HG03103 (cell line): ENCODE measurements at regions not wholly inside any gene's neighbourhood (a gene's known extent, or its start where the extent isn't known, plus 50 kb on each side); places are given as distances from the start of the nearest gene placed in this dataset.

Experiments
- ATAC-seq: cut with Tn5 transposase; IDR thresholded peaks from one replicate; pipeline ENCODE4 v1.9.1; 2021; ENCODE audit warnings: low read depth; ENCODE audit not compliant: unreplicated experiment

- no peak for ATAC-seq
Measured at GRCh38 chr15:60093273-60094067, 89.4 kb downstream of the FOXB1 start.

DNA sequence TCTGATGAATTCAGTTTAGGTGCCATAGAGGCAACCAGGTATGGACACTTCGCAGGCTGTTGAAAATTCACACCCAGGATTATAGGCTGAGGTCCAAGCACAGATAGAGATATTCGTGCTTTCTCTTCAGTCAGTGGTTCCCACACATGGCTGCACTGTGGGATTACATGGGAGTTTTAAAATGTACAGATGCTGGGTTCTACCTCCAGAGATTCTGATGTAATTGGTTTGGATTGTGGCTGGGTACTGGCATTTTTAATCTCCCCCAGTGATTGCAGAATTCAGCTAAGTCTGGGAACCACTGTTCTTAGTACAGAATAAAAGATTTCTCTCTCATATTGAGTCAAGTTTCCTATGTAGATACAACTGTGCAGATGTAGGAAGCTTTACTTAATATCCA, 91.6 kb downstream of the FOXB1 start:
- ATAC-seq: no peak

- no peak for ATAC-seq
Measured at GRCh38 chr15:60096157-60096556, 92.0 kb downstream of the FOXB1 start.

GRCh38 chr15:60101416-60101815, 97.3 kb downstream of the FOXB1 start:
- no peak for ATAC-seq

DNA sequence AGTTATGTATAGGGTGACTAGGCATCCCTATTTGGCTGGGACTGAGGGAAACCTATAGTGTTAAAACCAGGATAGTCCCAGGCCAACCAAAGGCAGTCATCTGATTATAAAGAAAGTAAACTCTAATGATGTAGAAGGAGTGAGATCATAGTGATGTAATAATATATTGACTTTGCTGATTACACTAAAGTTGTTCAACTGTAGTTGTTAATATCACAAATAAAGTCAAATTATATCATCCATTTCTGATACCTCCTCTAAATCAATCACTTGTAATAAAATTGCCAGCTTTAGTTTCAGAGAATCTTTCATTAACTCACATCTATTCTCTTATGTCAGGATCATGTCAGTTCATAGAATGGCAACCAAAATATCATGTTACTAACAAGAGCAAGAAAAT, 98.6 kb downstream of the FOXB1 start:
- no peak for ATAC-seq

DNA sequence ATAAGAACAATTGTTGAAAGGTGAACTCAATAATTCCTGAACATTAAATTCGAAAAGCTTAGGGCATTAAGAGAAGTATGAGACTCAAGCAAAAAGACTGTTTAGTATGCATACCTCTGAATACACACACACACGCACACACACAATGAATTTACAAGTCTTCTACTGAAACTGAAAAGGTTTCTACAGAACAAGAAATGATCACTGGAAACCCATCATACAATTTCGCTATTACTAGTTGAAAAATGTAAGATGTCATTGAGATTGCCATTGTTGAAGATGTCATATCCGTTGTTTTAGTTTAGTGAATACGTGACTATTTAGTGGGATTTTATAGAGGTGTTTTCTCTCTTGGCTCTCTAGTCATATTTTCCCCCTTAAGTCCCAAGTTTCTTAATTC, 106.8 kb downstream of the FOXB1 start:
- ATAC-seq: no peak

DNA sequence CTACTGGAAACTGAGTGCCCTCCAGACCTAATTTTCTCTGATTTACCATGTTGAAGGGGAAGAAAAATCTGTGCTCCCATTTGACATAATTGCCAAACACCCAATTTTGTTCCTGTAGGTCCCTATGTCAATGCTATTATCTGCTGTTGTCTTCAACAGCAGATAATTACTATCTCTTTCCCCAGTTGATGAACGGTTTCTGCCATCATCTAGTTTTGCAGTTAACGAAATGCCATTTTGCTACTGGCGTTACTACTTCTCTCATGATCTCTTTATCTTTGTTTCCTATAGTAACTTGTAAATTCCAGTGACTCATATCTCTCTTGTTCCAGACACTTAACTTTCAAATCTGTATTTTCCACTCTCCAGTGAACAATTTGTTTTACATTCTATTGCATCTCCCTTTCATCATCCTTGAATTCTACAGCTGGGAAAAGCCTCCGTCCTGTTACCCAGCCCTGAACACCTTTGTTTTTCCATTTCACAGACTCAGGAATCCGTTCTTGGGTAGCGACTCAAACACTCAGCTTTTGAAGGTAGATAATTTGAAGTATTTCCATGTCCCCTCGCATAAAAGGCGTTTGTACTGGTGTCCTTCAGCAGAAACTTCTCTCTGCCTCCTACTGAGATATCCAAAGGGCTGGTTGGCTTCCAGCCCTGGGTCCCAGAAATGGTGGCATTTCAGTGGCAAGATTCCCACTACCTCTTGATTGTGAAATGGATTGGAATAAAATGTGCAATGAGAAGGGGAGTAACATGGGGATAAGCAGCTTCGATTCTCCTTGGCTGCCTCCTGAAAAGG, 111.7 kb downstream of the FOXB1 start:
- ATAC-seq: no peak

- no peak for ATAC-seq
Measured at GRCh38 chr15:60116456-60117089, 112.5 kb downstream of the FOXB1 start.

DNA sequence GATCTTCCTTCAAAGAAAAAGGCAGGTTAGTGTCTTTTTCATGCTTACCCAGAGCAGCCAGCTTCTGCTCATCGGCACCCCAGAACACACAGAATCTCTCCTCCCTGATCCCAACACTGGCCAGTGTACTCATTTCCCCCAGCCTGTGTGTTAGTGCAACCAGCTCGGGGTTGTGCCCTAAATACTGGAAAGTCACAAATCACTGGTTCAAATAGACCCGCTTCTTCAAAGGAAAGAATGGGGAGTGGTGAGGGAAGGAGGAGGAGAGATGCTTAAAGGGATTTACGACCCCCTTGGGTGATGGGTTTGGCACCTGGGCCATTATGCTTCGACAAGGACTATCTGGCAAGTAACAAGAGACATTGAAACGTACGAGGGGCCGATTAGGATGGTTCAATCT, 114.0 kb downstream of the FOXB1 start:
- ATAC-seq: no peak

DNA sequence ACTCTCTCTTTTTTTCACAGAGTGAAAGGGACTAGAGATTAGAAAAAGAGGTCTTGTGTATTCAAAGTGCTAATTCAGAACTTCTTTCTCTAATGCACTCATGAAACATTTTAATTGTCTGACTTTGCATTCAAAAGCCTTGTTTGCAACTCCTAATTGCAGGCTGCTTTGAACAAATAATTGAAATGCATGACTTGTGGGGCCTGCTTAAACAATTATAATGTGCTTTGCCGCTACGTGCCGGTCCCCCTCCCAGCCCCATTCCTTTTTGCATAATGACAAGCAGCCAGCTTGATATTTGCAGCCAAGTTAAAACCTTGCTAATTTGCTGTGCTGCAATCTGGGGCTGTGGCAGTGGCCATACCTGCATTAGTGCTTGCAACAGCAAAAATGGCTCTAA, 114.5 kb downstream of the FOXB1 start:
- no peak for ATAC-seq

DNA sequence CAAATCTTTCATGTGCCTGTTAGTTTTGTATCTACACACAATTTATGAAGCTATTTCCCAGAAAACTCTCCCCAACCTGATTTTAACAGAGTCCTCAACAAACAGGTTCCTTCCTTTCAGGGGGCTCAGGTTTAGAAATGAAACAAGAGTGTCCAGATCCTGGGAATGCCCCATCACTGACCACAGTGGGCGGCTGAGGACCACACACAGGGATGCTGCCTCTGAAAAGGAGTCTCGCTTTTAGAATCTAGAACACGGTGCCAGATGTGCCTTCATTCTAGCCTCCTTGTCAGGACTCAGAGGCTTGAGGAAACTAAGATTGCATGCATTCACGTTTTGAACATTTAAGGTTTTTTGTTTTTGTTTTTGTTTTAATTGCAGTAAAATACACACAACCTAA, 115.0 kb downstream of the FOXB1 start:
- ATAC-seq: no peak

DNA sequence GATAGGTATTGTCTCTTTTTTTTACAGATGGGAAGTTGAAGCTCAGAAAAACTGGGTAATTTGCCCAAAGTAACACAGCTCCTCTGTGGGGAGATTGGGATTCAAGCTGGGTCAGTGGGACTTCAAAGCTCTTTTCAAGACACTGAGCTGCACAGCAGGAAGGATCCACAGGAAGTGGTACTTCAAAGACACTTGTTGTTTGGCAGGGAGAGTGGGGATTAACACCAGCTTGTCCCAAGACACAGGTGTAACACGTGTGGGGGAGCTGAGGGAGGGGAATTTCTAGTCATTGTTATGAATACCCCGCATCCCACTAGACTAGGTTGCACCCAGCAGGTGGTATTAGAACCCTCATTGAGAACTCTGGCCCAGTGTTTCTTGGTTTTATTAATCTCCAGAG, 116.0 kb downstream of the FOXB1 start:
- ATAC-seq: no peak

DNA sequence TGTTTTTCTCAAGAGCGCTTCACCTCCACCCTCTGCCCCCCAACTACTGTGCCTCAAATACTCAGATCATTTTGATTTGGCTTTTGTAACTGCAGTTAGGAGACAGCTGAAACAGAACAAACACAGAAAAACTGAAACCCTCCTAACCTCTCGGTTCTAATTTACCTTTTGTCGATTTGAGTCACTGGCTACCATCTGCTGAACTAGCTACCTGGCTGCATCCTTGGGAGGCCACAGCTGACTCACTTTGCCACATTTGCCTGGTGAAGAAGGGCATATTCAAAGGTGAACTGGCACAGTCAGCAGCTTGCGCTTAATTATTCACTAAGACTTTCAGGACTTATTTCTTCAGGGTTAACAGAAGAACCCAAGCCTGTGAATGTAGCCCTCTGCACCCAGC, 117.7 kb downstream of the FOXB1 start:
- no peak for ATAC-seq

GRCh38 chr15:60122691-60123090, 118.6 kb downstream of the FOXB1 start:
- no peak for ATAC-seq

DNA sequence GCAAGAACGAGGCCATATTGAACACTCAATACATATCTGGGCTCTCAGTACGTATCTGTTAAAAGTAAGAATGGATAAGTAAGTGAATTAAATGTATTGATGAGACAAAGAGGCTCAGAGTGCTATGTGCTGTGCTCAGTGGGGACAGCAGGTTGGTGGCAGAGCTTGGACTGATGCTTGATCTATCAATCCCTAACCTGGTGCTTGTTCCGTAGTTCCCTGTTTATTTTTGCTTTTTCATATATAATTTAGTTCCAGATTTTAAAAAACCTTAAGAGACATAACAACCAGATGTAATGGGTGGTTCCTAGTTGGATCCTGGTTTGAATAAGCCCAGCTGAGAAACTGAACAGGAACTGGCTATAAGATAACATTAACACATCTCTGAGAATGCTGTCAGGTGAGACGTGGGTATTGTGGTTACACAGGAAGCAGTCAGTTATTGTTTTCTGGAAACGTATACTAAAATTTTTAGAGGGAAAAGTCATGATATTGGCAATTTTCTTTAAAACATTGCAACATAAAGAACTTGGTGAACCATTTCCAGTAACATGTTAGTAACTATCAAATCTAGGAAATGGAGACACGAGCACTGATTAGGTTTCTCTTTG, 120.5 kb downstream of the FOXB1 start:
- no peak for ATAC-seq

DNA sequence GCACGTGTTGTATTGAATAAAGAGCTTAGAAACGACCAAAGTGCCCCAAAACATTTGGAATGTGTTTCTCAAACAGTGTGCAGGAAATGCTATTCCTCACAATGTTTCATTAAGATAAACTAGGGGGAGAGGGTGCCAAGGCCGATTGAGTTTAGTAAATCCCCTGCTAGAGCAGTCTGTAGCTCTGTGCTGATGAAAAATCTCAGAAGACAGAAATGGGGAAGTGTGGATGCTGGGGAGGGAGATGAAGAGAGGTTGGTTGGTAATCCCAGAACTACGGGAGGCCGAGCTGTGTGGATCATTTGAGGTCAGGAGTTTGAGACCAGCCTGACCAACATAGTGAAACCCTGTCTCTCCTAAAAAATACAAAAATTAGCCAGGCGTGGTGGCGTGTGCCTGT, 121.2 kb downstream of the FOXB1 start:
- no peak for ATAC-seq

GRCh38 chr15:60126200-60126599, 122.1 kb downstream of the FOXB1 start:
- no peak for ATAC-seq

DNA sequence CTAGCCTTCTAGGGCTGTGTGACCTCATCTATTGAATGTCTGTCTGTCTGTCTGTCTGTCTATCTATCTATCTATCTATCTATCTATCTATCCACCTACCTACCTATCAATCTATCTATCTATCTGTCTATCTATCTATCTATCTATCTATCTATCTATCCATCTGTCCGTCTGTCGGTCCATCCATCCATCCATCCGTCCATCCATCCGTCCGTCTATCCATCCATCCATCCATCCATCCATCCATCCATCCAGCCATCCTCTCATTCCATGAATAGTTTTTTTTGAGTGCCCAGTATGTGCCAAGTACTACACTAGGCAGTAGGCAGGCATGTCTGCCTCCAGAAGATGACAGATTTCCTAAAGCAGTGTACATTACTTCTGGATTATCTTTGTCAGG, 122.5 kb downstream of the FOXB1 start:
- no peak for ATAC-seq

GRCh38 chr15:60128000-60128376, 123.9 kb downstream of the FOXB1 start:
- no peak for ATAC-seq

GRCh38 chr15:60128710-60129109, 124.6 kb downstream of the FOXB1 start:
- no peak for ATAC-seq

DNA sequence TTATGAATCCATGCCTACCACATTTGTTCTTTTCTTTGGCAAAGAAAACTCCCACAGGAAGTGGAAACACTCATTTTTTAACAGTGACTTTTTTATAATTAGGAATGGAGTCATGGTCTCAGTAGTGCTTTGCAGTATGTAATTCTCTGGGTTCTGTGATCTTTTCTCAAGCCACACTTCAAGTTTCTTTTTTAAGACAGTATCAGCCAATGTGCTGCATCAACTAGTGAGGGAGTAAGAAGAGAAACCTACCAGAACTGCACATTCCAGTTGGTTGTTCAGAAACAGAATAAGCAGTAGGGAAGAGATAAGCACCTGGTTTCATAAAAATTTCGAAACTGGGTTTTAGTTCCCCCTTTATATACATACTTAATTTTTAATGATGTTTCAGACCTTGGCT, 126.3 kb downstream of the FOXB1 start:
- no peak for ATAC-seq
